ENCODE measurements at regions not wholly inside any gene's neighbourhood (a gene's known extent, or its start where the extent isn't known, plus 50 kb on each side); places are given as distances from the start of the nearest gene placed in this dataset.
"Not testable (repeated sequence)": the region's sequence is repeated elsewhere in the genome, so short reads cannot be mapped to it uniquely, and the experiment has no call there.

- no peak for DNase-seq
These were observed 262.0 kb downstream of the PLK2 start for GRCh38 chr5:58197875-58198274.

GRCh38 chr5:58191443-58191842, 268.4 kb downstream of the PLK2 start:
- no peak for DNase-seq

DNA sequence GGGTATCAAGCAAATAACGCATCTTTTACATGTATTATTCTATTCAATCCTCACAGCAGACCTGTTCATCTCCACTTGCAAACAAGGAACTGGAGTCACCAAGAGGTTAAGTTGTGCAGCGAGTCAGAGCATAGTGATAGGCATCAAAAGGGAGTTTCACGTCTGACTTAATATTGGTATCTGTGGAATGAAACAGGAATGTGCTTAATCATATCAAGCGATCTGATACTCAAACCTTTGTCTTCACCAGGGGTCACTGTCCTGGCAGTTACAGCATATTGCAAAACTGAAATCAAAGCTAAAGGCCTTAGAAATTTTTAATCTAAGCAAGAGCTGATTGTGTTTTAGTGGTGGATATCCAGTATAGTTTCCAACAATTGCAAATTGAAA, 271.6 kb downstream of the PLK2 start:
- DNase-seq: no peak

- DNase-seq: no peak
These were observed 272.2 kb downstream of the PLK2 start for GRCh38 chr5:58187432-58188261.

- no peak for DNase-seq
These were observed 274.1 kb downstream of the PLK2 start for GRCh38 chr5:58185801-58186200.

GRCh38 chr5:58185397-58185796, 274.5 kb downstream of the PLK2 start:
- no peak for DNase-seq

DNA sequence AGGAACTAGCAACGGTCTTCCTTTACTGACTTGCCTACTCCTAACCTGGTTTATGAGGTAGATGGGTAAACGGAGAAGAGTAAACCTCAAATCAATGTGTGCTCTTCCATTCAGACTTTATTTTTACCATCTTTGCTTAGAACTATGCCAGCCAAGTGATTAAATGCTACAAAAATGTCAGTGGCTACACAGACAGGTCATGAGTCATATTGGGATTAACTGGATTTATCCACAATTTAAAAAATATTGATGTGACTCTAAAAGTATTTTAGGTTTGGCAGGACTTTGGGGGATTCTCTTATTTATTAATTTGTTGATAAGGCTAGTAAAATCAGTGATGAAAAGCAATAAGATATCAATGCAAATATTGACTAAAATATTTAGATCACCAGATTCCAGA, 275.0 kb downstream of the PLK2 start:
- no peak for DNase-seq

GRCh38 chr5:58183786-58184085, 276.1 kb downstream of the PLK2 start:
- DNase-seq: no peak

DNA sequence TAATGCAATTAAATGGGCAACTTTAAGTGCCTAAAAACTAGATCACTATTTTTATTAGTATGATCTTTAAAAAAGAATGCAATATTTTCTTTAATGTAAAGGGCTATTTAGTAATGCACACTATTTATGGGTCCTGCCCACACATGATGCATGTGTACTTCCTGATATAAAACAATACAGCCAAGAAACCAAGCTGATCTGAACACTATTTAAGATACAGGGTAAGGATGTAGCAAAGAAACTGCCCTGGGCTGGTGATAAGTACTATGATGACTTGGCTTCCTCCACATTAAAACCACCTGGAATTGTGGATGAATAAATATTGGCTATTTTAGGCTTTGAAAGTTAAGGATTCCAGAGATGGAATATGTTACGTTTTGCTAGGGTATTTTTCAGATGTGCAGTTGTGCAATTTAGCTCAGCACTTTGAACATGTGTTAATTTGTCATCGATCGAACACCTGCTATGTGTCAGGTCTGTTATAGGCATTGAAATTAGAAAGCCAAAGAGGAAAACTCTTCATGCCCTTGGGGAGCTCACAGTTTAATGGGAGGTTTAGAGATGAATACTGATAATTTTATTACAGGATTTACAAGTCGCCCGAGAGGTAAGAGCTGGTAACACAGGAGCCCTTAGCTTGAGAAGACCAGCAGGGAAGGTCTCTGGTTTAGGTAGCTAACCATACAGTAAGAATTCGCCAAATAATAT, 276.7 kb downstream of the PLK2 start:
- DNase-seq: no peak

GRCh38 chr5:58182287-58182841, 277.5 kb downstream of the PLK2 start:
- DNase-seq: no peak

DNA sequence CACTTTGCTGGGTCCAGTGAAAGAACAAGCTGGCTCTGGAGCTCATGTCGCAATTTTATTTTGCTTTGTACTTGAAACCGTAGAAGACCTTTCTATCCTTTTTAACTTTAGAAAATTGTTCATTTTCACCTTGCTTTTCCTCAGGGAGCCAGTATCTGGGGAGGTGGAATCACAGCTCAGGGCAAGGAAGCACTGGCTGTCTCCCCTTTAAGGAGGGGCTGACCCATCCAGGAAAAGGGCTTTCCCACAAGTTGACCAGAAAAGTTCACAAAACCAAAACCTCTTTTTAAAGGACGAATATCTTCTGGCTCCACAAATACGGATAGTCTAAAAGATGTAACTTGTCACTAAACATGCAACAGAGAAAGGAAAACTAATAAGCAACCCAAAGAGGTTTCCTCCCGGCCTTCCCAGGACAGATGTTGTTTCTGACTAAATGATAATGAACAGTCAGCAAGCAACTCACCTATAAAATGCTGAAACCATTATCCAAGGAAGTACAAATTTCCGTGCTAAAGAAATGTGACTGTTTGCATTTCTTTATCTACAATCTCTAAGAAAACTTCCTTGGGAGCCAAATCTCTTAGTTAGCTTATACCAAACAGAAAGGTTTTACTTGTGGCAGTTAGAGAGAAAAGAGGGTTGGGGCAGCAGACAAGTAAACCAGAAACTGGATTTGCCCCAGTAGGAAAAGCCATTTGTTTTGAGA, 278.2 kb downstream of the PLK2 start:
- DNase-seq: no peak

- no peak for DNase-seq
These were observed 286.9 kb downstream of the PLK2 start for GRCh38 chr5:58172946-58173345.

GRCh38 chr5:58165152-58165551, 294.7 kb downstream of the PLK2 start:
- DNase-seq: no peak

DNA sequence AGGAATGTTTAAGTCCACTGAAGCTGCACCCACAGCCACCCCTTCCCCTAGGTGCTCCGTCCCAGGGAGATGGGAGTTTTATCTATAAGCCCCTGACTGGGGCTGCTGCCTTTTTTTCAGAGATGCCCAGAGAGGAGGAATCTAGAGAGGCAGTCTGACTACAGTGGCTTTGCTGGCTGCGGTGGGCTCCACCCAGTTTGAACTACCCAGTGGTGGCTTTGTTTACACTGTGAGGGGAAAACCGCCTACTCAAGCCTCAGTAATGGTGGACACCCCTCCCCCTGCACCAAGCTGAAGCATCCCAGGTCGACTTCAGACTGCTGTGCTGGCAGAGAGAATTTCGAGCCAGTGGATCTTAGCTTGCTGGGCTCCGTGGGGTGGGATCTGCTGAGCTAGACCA, 298.0 kb downstream of the PLK2 start:
- DNase-seq: not testable (repeated sequence)

DNA sequence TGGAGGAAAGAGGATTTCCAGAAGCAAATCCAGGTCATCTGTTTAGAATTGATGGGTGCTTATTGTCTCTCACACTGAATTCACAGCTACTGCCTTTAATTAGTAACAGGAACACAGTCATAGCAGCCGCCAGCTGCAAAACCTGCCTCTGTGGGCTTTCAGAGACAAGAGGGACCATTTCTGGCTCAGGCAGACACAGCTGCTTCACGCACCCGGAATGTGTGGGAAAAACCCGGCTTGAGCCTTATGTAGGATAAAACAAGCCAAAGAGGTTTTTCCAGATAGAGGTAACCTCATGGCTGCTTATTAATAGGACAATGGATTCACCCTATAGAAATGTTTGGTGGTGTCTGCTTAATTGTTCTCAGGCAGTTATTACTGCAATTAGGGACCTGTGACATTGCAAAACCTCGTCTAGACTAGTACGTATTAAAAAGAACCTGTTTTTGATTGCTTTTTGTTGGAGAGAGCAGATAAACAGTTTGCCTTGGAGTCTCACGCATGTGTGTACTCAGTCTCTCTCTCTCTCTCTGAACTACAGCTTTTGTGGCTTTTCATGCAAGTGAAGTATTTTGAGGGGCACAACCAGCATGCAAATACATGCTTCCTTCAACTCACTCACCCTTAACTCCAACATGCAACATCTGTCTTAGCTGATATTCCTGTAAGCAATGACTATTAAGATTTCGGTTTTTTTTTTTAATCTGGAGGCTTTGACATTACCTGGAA, 302.7 kb downstream of the PLK2 start:
- DNase-seq: no peak

DNA sequence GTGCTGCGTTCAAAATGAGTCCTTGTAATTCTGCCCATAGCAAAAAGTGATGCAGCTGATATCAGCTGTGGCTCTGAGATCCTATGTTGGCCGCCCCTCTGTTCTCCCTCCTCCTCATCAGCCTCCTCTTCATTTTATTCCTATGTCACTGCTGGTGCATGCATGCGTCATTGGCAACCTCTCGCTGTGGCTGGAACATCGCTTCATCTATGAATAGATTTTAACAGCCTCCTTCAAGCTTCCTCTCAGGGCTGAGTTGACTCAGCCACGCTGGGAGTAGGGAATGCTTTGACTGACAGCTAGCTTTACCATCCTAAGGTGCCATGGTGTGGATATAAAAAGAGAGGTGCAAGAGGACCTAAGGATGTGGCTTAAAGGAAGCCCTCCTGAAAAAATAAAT, 303.5 kb downstream of the PLK2 start:
- no peak for DNase-seq

DNA sequence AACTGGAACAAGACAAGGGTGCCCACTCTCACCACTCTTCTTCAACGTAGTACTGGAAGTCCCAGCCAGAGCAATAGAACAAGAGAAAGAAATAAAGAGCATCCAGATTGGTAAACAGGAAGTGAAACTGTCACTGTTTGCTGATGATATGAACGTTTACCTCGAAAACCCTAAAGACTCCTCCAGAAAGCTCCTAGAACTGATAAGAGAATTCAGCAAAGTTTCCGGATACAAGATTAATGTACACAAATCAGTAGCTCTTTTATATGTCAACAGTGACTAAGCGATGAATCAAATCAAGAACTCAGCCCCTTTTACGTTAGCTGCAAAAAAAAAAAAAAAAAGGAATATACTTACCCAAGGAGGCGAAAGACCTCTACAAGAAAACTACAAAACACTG, 306.6 kb downstream of the PLK2 start:
- DNase-seq: no peak

- DNase-seq: no peak
These were observed 308.5 kb downstream of the PLK2 start for GRCh38 chr5:58151414-58151813.

GRCh38 chr5:58150926-58151325, 309.0 kb downstream of the PLK2 start:
- DNase-seq: no peak

DNA sequence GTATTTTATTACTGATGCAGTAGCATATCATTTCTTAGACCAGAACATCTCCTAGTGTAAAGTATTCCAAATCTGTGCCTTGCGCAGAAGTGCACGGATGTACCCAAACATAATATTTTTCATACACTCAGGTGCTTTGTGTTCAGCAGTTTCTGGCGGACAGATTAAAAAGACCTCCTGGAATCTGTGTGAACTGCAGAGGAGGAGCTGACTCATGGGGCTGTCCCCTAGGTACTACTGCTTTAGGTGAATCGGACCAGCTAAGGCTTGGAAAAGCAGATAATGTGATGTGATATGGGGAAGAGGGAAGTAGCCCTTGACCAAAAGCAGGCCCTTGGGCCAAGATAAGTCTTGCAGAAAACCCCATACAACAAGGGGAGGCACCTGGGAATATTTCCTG, 310.1 kb downstream of the PLK2 start:
- DNase-seq: no peak

GRCh38 chr5:58149345-58149744, 310.5 kb downstream of the PLK2 start:
- no peak for DNase-seq

DNA sequence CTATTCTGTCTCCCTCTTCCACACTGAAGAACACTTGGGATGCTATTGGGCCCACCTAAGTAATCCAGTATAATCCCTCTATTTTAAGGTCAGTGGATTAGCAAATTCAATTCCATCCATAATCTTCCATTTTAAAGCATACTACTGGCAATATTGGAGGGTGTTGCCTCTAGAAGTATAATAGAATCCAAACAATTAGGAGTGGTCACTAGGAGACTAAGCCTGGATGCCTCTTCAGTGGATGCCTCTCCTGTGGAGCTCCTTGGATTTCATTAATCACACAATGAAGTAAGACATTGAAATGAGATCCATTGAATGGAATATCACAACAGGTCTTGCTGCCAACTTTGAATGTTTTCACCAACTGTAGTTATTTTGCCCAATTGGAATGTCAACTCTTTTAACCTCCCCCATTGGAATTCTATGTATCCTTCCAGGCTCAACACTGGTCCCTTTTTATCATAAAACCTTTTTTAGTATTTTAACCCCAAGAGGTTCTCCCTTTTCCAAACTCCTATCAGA, 311.6 kb downstream of the PLK2 start:
- DNase-seq: no peak

GRCh38 chr5:58145397-58145934, 314.4 kb downstream of the PLK2 start:
- DNase-seq: no peak

Measured in NCI-H187 treated with DMSO at 0.1 percent for 48 hours (cell line).